ENCODE measurements at regions not wholly inside any gene's neighbourhood (a gene's known extent, or its start where the extent isn't known, plus 50 kb on each side); places are given as distances from the start of the nearest gene placed in this dataset.

DNA sequence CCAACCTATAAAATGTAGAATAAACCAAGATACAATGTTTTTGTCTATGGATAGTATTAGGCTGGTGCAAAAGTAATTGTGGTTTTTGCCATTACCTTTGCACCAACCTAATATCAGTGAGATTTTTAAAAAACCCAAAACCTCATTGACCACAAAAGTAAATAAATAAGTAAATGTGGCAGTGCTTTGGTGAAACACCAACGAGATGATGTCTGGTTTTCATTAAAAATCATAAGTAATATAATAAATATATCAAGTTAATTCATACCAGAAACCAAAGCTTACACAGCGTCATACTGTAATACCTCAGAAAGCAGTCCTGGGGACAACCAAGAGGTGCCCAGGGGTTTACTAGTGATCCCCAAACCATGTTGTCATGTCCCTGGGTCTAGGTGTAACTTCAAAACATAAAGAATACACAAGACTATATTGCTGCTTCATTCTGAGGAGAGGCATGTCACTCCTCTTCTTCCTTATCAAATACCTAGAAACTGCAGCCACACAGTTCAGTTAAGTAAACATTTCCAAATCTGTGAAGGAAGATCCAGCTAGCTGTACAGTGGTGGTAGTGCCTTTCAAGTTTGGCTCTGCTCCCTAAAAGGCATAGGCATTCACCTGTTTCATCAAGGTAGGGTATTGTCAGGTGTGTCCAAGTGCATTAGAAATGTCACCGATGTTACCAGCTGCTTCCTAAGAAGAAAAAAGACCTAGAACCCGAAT, 51.6 kb upstream of the ZC3H11B start:
- no peak overlapping the region for H3K4me3 ChIP-seq (replicated peaks in 1 of 3; ENCODE audit: insufficient read depth in 1 of 3, low read depth in 2 of 3, low read length in 3 of 3)
- H3K27ac ChIP-seq (ENCODE audit: extremely low read length, insufficient read depth, low read length) = no peak overlapping the region
- ChIA-PET CTCF (ENCODE audit: low intra/inter-chr PET ratio, low total read pairs) (interaction anchor here (0.5 kb wide), 1 partner anchor 39 kb away, joined by 3 read pairs; no protein-coding TSS in a partner anchor), POLR2A (no interaction called here)
- FAIRE-seq (no peak), ATAC-seq (no peak), DNase-seq (ENCODE audit: low spot score) (no peak)
- no peaks in the 10 kb centered on the region for H3K79me2 ChIP-seq (ENCODE audit: insufficient read depth, low read length)
- intact Hi-C loops (cut with micrococcal nuclease; ENCODE audit: unreplicated experiment) (loop anchor here (10.0 kb wide), 1 partner anchor 150 kb away; no protein-coding TSS in a partner anchor), in situ Hi-C loops (cut with HindIII; ENCODE audit: extremely low pct_ligation_motif_present, low pct_unique_long_range_greater_than_20kb) (no loop called here)
- TF ChIP-seq LRRFIP1 (CRISPR knock-in tag; conservative IDR thresholded peaks at IDR 0.05) = no peak
- 24% methylated on average over 4 of the region's 4 CpGs for WGBS (ENCODE audit: low lambda C conversion rate)
- no peak overlapping the region for H2AFZ ChIP-seq (ENCODE audit: low read length)
- no peak overlapping the region for H3K4me2 ChIP-seq (ENCODE audit: low read depth, low read length)
- no peak overlapping the region for H3K9ac ChIP-seq (ENCODE audit: insufficient read depth, low read depth, low read length)
- H3K9me3 ChIP-seq (ENCODE audit: low read length) = no peaks in the 10 kb centered on the region
- BruUV-seq (replicated peaks) = no TSS peak
- peaks cover 21% of the 10 kb centered on the region for H3K4me1 ChIP-seq (ENCODE audit: insufficient read depth, low read length)
- H3K36me3 ChIP-seq (replicated peaks in 1 of 2; ENCODE audit: control insufficient read depth in 1 of 2, insufficient read depth in 2 of 2, low read length in 2 of 2) = no peaks in the 10 kb centered on the region
- no peaks in the 10 kb centered on the region for H3K27me3 ChIP-seq (ENCODE audit: control insufficient read depth in 1 of 2, insufficient read depth in 2 of 2, low read length in 2 of 2)
- H4K20me1 ChIP-seq (ENCODE audit: insufficient read depth, low read length) = no peaks in the 10 kb centered on the region

Small RNAs in the stretch of these regions (small RNA-seq; reads per million reads assigned to genes)
- 0 reads per million in 3 experiments for gene RNA5SP76 (ENCODE audit: insufficient read depth in 2 of 3, insufficient read length in 3 of 3, low read depth in 2 of 3, low replicate concordance in 1 of 3)

Data from HepG2 (cell line).